ENCODE measurements at regions not wholly inside any gene's neighbourhood (a gene's known extent, or its start where the extent isn't known, plus 50 kb on each side); places are given as distances from the start of the nearest gene placed in this dataset.

DNA sequence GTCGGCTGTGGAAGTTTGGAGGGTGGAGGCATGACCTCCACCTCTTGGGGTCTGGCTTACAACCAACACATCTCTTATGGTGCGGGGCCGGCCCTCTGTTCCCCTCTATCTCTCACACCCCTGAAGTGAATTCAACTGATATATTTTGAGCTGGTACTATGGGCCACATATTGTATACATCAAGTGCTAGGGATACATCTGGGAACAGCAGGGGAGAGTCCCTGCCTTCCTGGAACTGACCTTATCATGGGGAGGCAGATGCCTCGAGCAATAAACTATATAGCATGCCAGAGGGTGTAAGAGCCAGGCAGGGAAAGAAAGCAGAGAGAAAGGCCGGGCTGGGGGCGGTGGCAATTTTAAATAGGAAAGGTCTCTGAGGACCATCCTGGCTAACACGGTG is 60.4 kb upstream of the TRPM1 start:
- intact Hi-C loops (cut with DNase I, micrococcal nuclease): no loop called here
- no peaks in the 10 kb centered on the region for H3K4me1 ChIP-seq (ENCODE audit: low read depth)
- no peaks in the 10 kb centered on the region for H3K36me3 ChIP-seq (ENCODE audit: low read depth)
- H3K4me3 ChIP-seq: no peak overlapping the region
- DNase-seq (no peak), ATAC-seq (no peak)
- TF ChIP-seq, protein P1, sequence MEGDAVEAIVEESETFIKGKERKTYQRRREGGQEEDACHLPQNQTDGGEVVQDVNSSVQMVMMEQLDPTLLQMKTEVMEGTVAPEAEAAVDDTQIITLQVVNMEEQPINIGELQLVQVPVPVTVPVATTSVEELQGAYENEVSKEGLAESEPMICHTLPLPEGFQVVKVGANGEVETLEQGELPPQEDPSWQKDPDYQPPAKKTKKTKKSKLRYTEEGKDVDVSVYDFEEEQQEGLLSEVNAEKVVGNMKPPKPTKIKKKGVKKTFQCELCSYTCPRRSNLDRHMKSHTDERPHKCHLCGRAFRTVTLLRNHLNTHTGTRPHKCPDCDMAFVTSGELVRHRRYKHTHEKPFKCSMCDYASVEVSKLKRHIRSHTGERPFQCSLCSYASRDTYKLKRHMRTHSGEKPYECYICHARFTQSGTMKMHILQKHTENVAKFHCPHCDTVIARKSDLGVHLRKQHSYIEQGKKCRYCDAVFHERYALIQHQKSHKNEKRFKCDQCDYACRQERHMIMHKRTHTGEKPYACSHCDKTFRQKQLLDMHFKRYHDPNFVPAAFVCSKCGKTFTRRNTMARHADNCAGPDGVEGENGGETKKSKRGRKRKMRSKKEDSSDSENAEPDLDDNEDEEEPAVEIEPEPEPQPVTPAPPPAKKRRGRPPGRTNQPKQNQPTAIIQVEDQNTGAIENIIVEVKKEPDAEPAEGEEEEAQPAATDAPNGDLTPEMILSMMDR (IDR thresholded peaks at IDR 0.05): no peak
- H3K9me3 ChIP-seq: no peaks in the 10 kb centered on the region

DNA sequence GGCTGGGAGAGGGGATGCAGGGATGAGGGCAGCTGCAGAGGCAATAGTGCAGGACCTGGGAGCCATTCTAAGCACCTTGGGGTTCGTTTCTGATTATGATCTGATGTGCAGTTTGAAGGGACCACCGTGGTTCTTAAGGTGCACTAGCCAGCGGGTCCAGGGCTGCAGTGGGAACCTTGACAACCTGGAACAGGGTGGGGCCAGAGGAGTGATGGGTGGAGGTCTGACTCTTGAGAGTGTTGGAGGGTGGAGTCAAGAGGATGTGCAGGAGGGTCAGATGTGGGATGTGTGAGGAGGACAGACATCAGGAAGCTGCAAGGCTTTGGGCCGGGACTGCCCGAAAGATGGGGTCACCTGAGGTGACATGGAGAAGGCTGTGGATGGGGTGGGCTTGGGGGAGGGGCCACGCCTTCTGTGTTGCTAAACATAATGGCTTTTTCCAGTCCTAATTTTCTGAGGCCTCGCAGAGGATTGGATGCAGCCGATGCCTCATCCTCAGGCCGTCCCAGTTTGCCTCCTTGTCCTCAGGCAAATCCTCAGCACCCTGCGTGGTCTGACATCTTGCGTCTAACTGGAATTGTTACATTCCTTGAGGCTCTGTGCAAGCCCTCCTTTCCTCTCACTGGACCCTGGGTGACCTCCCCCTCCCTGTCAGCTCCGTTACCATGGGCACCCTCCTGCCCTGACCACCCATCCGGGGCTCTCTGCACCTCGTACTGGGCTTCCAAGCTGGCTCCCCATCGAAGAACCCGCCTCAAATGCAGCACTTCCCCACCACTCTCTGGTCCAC is 61.4 kb upstream of the TRPM1 start:
- no peak for ATAC-seq
- intact Hi-C loops (cut with DNase I, micrococcal nuclease): no loop called here
- no peak for DNase-seq
- no peaks in the 10 kb centered on the region for H3K9me3 ChIP-seq
- TF ChIP-seq, protein P1 (IDR thresholded peaks at IDR 0.05): no peak
- no peaks in the 10 kb centered on the region for H3K36me3 ChIP-seq (ENCODE audit: low read depth)
- no peaks in the 10 kb centered on the region for H3K4me1 ChIP-seq (ENCODE audit: low read depth)
- no peak overlapping the region for H3K4me3 ChIP-seq

DNA sequence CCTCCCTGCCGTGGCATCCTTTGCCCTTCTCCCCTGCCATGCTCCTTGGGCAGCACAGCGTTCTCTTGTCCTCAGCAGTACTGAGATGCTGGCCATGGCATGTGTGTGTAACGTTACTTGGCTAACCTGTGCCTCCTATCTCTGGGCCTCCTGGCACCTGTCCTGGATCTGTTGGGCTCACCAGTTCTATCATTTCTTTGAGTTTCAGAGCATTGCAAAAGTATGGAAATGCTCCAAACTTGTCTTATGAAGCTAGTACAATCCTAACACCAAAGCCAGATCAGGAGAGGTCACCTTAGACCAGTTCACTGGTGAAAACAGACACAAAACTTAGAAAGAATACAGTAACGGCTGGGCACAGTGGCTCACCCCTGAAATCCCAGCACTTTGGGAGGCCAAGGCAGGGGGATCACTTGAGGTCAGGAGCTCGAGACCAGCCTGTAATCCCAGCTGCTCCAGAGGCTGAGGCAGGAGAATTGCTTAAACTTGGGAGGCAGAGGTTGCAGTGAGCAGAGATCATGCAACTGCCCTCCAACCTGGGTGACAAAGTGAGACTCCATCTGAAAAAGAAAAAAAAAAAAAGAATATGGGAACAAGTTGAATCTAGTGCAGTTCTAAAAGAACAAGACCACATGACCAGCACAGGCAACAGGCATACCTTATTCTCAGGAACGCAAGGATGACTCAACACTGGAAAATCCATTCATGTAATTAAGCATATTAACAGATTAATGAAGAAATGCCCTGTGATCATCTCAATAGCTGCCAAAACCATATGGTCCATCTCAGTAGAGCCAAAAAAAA is 62.4 kb upstream of the TRPM1 start:
- Histone ChIP-seq H3K4me1 (ENCODE audit: low read depth) (no peaks in the 10 kb centered on the region), H3K36me3 (ENCODE audit: low read depth) (no peaks in the 10 kb centered on the region), H3K9me3 (no peaks in the 10 kb centered on the region), H3K4me3 (no peak overlapping the region)
- DNase-seq (no peak), ATAC-seq (no peak)
- TF ChIP-seq, protein P1 (IDR thresholded peaks at IDR 0.05): no peak
- intact Hi-C loops (cut with DNase I, micrococcal nuclease): no loop called here

DNA sequence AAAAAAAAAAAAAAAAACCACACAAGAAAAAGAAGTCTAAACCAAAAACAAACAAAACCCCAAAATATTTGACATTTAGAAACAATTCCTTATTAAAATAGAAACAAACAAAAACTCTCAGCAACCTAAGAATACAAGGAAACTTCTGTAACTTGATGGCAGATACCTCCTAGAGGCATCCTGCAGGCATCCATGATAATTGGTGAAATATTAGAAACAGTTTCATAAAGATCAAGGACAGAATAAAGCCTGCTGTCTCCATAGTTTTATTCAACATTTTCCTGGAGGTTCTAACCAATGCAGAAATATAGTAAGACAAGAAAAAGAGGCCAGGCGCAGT is 63.0 kb upstream of the TRPM1 start:
- ATAC-seq (no peak), DNase-seq (no peak)
- TF ChIP-seq, protein P1 (IDR thresholded peaks at IDR 0.05): no peak
- H3K4me3 ChIP-seq: no peak overlapping the region
- H3K9me3 ChIP-seq: no peaks in the 10 kb centered on the region
- H3K4me1 ChIP-seq (ENCODE audit: low read depth): no peaks in the 10 kb centered on the region
- H3K36me3 ChIP-seq (ENCODE audit: low read depth): no peaks in the 10 kb centered on the region
- intact Hi-C loops (cut with DNase I, micrococcal nuclease): no loop called here

DNA sequence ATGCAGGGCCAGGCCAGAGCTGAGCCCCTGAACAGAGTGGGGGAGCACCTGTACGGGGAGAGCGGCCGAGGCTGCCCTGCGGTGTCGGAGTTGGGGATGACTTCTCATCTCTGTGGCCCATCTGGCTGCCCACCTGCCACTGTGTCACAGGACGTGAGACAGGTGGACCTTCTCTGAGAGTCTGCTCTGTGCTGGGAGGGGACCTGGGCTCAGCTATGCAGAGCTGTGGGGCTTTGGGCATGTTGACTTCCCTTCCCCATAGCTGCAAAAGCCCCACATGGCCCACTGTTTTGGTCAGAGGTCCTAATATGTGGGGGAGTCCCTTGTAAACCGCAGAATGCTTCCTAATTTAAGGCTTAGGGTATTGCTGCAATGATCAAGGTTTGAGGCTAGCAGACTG is 68.0 kb upstream of the TRPM1 start:
- TF ChIP-seq, protein P1 (IDR thresholded peaks at IDR 0.05): no peak
- DNase-seq (no peak), ATAC-seq (no peak)
- H3K4me3 ChIP-seq: no peak overlapping the region
- H3K36me3 ChIP-seq (ENCODE audit: low read depth): no peaks in the 10 kb centered on the region
- H3K4me1 ChIP-seq (ENCODE audit: low read depth): no peaks in the 10 kb centered on the region
- H3K9me3 ChIP-seq: no peaks in the 10 kb centered on the region
- intact Hi-C loops (cut with DNase I, micrococcal nuclease): no loop called here

Data from mucosa of descending colon (tissue), 3 donors.